SH-SY5Y (cell line): ENCODE measurements at regions not wholly inside any gene's neighbourhood (a gene's known extent, or its start where the extent isn't known, plus 50 kb on each side); places are given as distances from the start of the nearest gene placed in this dataset.

Source experiments
- GATA2 ChIP-seq: IDR thresholded peaks from 2 replicates; pipeline ENCODE4 v1.6.1; 2011; ENCODE audit warnings: mild to moderate bottlenecking, low read depth, low read length
- GATA3 ChIP-seq: IDR thresholded peaks from 2 replicates; pipeline ENCODE4 v1.6.1; 2011; ENCODE audit warnings: low read depth, mild to moderate bottlenecking, low read length, moderate library complexity

DNA sequence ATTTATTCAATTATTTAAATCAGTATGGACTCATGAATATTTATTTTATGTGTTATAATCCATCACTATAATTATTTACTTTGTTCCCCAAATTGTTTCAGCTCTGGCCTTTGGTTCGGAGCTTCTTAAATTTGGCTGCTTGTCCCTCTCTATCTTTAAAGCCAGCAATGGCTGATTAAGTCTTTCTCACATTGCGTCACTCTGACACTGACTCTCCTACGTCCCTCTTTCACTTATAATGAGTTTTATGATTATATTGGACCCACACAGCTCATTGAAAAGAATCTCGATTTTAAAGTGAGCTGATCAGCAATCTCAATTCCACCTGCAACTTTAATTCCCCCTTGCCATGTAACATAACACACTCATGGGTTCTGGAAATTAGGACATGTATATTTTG lies 185.2 kb upstream of the SLC39A10 start:
- TF ChIP-seq GATA2 (no peak), GATA3 (no peak)
